ENCODE measurements at regions not wholly inside any gene's neighbourhood (a gene's known extent, or its start where the extent isn't known, plus 50 kb on each side); places are given as distances from the start of the nearest gene placed in this dataset.
"Not testable (repeated sequence)": the region's sequence is repeated elsewhere in the genome, so short reads cannot be mapped to it uniquely, and the experiment has no call there.

DNA sequence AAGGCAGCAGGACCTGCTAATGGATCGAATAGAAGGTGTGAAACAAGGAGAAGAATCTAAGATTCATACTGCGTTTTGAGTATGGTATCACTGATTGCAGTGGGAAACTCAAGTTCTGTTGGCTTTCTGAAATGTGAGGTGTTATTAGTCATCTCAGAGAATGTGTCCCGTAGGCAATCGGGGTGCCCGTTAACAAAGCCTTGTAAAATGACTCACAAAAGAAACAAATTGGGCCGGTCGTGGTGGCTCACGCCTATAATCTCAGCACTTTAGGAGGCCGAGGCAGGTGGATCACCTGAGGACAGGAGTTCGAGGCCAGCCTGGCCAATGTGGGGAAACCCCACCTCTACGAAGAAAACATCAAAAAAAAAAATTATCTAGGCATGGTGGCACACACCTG lies 118.2 kb upstream of the C7orf33 start:
- DNase-seq: no peak

DNA sequence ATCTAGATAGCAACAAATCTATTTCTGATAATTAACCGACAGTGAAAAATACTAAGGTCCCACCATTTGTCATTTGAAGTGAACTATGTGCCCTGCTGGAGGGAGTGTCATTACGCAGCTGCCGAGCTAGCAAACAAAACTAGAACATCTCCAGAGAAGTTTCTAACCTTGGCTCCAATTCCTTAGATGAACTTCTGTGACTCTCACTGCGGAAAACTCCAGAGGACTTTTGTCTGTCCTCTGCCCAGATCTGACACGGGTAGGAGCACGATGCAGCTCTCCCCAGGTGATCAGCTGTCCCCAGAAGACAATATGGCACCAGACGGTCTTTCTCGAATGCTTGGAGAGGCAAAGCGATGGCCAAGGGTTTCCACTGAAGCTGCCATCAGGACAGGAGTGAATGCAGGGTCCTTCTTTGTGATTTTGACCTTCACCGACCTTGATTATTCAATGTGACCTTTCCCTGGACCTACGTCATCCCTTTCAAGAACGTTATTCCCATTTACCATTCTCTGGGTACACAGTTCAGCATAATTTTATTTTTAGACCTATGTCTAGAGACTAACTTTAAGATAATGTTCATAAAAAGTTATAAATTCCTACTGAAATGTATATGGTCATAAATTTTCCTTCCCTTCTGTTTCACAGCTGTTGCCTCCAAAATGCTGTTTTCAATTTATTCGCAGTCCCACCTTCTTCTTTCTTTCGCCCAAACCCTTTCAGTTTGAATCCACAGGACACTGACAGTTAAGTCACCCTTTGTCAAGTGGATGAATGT lies 116.7 kb upstream of the C7orf33 start:
- DNase-seq: no peak

DNA sequence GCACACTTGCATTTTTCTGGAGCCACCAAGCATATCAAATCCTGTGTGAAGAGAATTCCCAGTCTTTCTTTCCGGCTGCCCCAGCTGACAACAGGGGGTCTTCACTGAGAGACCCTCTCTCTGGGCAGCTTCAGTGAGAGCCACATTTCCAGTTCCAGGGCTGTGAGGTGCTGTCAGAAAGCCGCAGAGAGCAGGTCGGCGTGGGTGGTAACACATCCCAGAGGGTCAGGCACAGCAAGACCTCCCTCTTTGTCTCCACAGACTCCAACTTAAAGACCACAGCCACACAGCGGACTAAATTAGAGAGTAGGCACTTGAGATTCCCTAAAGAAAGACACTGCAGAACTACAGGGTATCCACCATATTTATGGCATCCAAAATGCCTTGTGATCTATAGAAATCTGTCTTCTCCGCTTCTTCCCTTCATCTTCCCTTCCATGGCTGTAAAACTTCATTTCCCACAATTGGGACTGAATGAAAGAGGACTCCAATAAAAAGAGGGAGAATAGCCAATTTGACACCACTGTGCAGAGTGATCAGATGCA lies 116.0 kb upstream of the C7orf33 start:
- DNase-seq: no peak

DNA sequence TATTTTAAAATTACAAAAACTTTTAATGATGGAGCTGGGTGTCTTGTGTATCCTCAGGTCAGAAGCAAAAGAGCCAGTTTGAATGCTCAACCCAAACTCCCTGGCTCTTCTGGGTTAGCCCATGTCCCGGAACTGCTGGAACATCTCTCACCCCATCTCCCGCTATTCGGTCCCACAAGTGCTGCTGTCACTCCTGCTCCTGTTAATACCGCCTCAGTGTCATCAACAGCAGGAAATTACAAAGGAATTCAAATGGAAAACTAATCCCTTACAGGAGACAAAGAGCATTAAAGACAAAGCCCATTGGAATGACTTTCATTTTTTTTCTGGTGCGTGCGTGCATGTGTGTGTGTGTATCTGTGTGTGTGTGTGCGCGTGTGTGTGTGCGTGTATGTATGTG lies 112.0 kb upstream of the C7orf33 start:
- no peak for DNase-seq

DNA sequence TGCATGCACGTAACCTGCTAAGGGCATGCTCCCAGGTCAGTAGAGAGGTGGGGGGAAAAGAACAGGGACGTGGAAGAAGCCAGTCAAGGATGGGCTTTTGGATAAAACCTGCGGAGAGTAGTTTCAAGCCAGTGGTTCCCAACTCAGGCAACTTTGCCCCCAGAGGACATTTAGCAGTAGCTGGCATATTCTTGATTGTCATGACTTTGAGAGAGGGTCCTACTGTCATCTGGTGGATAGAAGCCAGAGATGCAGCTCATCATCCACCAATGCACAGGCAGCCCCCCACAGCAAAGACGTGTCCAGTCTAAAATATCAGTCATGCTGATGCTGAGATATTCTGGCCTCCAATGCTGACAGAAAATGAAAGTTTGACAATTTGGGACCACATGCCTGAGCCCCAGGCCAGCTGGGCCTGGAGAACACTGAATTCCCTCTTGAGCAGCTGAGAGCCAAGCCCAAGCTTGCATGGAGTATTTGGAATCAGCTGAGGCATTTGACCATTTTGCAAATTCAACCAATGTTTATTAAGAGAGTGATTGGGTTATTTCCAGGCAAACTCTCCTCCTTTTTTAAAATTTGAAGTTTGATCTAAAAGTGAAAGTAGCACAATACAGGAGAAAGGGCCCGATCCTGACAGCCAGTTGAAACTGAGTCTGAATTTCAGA lies 110.0 kb upstream of the C7orf33 start:
- DNase-seq: no peak

DNA sequence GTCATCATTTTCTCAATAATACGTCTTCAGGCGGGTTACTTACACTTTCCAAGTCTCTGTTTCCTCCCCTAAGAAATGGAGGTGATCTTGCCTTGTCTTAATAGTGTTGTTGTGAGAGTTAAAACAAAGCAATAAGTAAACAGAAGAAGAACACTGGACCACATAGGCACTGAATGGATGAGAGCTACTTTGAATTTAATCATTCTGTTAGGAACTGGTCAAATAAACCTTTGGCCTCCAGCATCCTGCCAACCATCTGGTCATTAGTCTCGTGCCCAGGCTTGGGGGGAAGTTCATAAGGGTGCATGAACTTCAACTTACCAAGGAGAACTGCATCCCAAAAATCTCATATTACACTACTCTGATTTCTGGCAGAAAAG lies 109.4 kb upstream of the C7orf33 start:
- no peak for DNase-seq

DNA sequence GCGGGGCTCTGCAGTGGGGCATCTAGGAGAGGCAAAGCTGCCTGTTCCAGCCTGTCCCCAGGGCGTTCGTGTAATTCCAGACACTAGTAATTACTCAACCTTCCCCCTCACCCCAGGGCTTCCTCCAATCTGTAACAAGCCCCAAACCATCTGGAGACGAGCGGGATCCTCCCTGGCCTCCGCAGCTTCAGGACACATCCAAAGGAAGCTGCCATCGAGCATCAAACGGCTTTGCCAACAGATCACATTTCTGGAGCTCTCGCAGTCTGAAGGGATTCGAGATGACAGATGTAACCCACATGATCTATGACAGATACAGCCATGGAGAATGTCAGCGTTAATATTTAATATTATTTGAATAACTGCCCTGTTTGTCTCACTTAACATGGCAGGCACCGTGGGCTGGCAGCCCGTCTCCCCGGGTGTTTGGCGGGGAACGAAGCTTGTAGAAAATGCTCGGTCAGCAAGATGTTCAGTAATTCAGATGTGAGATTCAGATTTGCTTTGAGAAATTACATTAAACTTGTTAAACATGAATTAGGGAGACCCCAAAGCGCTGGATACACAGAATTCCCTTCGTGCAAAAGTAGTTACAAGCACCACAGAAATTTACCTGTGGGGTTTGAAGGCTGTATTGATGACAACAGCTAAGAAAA lies 108.5 kb upstream of the C7orf33 start:
- DNase-seq: no peak

DNA sequence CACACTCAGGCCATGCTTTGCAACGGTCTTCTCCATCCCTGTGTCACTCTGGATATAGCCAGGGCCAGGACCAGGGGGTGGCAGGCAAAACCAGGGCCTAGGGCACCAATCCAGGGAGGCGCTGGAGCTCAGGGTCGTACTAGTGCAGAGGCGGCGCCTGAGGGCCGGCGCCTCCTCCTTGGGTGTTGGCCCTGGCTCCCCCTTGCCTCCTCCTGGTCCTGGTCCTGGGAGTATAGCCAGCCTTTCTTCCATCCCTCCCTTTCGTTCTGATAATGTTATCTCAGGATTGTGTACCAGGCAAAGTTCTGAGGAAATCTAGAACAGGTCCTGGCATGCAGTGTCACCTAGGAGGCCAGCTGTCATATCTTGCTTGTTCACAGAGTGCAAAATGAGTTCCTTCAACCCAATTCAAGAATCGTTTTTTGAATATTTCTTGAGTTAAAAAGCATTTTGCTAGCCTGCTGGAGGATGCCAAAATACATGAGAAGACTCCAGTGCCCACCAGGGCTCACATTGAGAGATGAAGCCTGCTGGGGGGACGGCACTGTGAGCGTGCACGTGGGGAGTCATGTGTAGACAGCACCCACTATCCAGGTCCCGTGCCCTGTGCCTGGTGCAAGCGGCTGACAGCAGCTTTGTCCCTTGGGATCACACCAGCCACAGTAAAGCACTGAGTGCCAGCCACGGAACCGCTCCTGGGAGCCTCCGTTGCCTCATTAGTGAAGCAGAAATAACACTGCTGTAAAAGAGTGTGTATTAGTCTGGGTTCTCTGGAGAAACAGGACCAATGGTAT lies 106.9 kb upstream of the C7orf33 start:
- no peak for DNase-seq

DNA sequence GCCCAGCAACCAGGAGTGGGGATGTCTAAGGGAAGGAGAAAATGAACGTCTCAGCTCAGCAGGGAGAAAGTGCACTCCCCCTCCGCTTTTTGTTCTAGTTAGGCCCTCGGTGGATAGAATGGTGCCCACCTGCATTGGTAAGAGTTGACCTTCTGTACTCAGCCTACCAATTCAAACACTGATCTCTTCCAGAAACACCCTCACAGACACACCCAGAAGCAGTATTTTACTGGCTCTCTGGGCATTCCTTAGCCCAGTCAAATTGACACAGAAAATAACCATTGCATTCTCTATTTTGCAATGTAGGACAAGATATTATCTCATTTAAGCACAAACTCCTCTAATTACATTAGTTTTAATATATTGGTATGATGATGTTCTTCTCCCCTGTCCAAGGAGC lies 106.1 kb upstream of the C7orf33 start:
- no peak for DNase-seq

DNA sequence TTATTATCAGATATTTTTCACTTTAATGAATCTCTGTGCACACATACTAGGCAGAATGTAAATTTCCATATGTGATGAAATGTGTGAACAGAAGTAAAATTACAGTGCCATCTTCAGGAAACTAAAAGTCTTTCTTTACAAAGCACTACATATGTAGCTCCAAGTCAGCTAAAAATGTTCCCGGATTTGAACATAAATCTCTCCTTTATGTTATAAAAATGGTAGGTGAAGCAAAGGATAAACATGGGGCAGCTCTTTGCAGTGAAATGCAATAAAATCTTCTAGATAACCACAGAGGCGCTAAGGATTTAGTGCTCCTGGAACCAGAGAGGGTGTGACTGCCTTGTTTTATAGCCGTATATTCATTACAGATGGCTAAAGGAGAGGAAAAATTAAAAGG lies 104.9 kb upstream of the C7orf33 start:
- DNase-seq: no peak

DNA sequence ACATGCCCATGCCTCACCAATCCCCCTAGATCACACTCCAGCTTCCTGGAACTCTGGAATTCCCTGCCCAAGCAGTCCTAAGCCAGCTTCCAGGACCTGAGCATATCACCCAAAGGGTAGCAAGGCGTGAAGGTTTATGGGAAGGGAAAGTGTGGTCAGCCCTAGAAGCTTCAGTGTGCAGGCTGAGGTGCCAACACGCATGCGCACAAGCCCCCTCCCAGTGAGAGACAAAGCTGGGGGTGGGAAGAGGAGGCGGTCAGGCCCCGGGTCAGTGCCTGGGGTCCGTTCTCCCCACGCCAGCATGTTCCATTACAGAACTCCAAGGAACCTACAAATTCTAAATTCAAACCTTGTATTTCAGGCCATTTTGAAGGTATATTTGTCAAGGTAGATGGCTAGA lies 103.6 kb upstream of the C7orf33 start:
- DNase-seq: no peak

DNA sequence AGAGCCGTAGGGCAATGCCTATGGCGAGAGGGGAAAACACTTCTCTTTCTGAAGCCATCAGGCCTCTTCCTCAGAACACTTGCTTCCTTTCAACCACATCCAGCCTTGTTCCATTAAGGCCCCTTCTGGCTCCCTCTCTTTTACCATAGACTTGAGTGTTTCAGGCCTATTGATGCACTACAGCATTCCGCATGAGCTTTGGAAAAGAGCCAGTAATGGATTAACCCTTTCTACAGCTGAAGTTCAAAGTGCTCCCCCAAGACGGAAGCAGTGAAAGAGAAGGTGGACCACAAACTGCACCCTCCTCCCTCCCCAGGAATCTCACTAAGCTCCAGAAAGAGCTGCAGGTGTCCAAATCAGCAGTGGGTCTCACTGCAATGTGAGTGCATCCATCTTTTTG lies 102.7 kb upstream of the C7orf33 start:
- no peak for DNase-seq

DNA sequence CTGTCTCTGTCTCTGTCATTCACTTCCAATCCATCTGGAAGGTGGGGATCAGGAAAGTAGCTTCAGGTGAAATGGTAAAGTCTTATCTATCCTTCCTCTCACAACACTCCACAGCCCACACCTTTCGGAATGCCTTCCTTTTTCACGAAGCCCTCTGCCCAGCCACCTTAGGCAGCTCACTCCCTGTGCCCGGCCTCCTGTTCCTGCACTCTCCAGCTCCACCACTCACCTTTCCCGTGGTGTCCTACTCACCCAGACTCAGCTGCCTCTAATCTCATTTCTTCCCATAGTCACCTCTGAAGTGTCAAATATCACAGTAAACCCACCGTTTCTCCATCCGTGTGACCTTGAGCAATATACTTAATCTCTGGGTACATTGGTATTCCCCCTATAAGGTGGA lies 100.9 kb upstream of the C7orf33 start:
- no peak for DNase-seq

DNA sequence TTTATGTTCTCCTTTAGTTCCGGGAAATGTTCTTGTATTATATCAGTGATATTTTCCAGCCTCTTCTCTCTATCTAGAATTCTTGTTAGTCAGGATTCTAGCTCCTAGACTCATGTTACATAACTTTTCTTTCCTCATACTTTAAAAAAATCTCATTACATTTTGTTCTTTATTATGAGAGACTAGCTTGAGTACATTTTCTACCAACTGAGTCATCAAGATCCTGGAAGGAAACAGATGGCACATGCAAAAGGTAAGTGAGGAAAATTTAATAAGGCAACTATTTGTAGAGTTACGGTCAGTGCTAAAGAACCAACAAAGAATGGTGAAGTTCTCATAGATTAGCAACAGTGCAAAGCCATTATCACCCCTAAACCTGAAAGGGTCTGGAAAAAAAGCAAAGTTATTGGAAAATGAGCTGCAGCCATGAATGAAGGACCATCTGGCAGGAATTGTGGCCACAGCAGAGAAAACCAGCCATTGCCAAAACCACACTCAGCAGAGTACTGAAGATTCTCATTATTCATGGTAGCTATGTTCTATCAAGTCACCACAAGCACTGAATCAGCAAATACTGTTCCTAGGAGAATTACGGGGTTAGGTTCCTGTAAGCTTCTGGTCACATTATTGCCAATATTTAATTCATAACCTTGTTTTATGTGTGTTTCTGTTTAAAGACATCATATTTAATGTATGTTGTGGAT lies 98.3 kb upstream of the C7orf33 start:
- DNase-seq: no peak

DNA sequence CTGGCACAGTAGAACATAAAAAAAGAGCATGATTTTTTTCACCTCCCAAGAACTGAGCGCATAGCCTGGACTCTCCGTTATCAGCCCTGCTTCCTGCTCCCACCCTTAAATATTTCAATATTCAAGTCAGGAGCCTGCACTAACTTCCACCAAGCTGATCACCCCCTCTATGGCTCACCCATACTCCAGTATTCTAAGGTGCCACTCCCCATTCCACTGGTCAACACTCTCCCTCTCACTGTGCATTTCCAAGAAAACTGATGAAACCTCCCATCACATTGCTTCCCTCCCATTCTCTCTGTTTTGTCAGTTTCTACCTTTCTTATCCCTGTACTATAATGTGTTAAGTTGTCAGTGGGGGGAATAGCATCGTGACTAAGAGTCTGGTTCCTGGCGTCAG lies 95.0 kb upstream of the C7orf33 start:
- DNase-seq: no peak

DNA sequence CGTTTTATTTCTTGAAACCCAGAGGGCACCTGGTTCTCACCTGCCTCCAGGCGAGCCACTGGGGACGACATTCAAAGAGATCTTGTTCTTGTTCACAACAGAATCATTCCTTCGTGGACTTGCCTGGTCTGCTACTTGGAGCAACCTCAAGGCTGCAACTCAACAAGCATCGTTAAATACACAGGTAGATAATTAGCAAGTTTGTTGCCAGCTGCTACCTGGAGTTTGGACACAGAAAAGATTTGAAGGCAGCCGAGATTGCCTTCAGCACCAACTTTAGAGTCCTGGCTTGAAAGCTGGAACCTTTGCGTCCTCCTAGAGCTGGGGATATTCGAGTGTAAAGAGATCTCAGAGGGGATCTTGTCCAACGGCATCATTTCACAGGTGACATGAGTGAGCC lies 89.6 kb upstream of the C7orf33 start:
- DNase-seq: no peak

DNA sequence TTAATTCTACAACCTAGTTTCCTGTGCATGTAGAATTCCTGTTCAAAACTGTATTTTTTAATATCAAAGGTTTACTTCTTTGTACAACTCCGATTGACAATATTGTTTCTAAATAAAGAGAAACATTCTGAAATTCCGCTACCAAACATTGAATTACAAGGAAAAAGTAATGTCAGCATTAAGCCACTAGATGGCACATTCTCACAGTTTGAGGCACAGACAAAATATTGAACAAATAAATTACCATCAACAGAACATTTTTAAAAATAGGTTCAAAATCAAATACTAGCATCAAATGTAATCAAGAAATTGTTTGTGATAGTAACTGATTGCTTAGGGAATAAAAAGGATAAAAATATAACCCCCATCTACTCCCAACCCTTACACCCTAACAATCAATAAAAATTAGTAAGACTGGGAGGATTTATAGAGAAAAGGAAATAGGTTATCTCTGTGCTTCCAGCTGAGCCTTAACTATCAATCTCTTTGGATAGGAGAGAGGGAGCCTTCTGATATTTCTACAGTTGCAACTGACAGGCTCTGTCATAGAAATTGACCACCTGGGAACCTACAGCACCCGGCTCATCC lies 86.6 kb upstream of the C7orf33 start:
- DNase-seq: no peak

DNA sequence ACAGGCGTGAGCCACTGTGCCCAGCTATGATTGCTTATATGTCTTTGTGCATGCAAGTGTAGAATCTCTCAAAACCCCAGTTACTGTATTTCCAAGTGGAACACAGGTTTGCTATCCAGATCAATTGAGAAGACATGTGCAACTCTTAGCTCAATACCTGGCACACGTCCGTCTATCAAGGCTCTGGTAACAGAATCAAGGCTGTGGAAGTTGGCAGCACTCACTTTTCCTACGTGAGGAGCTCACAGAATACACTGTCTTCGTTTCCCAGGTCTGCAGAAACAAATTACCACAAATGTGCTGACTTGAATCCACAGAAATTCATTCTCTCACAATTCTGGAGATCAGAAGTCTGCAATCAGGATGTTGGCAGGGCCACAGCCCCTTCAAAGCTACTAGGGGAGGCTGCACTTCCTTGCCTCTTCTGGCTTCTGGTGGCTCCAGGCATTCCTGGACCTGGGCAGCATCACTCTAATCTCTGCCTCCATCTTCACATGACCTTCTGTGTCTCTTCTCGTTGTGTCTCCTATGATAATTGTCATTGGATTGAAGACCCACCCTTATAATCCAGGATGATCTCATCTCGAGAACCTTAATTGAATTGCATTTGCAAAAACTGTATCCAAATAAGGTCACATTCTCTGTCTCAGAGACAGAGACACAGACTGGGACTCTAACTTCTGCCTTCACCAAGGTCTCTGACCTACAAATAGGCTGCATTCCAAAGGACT lies 84.8 kb upstream of the C7orf33 start:
- no peak for DNase-seq

DNA sequence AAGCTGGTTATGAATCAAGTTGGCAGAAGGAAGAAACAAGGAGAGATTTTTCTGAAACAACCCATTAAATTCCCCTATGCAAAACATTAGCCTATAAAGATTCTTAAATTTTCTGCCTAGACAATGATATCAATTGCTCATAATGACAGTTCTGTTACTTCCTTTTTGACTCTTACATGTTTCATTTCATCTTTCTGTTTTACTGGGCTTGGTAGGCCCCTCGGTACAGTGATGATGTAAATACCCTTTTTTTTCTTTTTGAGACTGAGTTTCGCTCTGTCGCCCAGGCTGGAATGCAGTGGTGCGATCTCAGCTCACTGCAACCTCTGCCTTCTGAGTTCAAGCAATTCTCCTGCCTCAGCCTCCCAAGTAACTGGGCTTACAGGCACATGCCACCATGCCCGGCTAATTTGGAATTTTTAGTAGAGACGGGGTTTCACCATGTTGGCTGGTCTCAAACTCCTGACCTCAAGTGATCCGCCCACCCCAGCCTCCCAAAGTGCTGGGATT lies 83.4 kb upstream of the C7orf33 start:
- not testable (repeated sequence) for DNase-seq

DNA sequence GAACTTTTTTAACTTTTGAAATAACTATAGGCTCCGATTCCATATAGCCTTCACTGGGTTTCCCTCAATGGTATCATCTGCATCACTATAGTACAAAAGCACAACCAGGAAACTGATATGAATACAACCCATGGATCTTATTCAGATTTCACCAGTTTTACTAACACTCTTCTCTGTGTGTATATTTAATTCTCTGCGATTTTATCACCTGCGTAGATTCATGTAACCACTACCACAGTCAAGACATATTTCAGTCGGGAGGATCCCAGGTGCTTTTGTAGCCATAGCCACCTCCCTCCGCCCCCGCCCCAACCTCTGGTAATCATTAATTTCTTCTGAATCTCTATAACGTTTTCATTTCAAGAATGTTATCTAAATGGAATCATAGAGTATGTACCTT lies 82.8 kb upstream of the C7orf33 start:
- DNase-seq: no peak

DNA sequence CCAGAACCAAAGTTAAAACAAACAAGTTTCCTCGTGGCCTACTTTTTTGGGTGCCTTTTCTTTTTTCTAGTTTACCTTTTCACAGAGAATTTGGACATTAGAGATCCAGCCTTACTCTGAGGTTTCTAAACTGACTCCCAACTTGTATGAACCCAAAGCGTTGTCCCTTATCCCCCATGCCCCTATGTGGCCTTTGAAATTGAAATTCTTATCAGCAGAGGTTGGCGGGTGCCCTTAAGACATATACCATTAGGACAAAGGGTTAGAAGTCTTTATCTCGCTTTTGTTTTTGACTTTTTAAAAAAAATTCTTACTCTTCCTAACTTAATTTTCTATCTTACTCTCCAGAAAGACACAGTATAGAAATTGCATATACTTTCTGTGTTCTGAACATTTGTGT lies 76.3 kb upstream of the C7orf33 start:
- no peak for DNase-seq

Data from effector CD4-positive, alpha-beta T cell (primary cell).